Loucy (cell line): ENCODE measurements at regions not wholly inside any gene's neighbourhood (a gene's known extent, or its start where the extent isn't known, plus 50 kb on each side); places are given as distances from the start of the nearest gene placed in this dataset.
"Not testable (repeated sequence)": the region's sequence is repeated elsewhere in the genome, so short reads cannot be mapped to it uniquely, and the experiment has no call there.

Experiments used
- H2AFZ ChIP-seq: fragments of 200-600 bp; sonication (generic); 2 replicates; pipeline ENCODE4 v1.6.0; 2016; ENCODE audit warnings: antibody characterized with exemption, mild to moderate bottlenecking, low read length, moderate library complexity
- H3F3A ChIP-seq: fragments of 200-600 bp; 2 replicates; pipeline ENCODE4 v1.6.0; 2016; ENCODE audit warnings: antibody characterized with exemption, low read depth, mild to moderate bottlenecking
- H3K27me3 ChIP-seq: fragments of 200-600 bp; sonication (generic); 2 replicates; pipeline ENCODE4 v1.6.1; 2014; ENCODE audit warnings: low read length, mild to moderate bottlenecking; ENCODE audit not compliant: insufficient read depth, poor library complexity, severe bottlenecking
- H3K36me3 ChIP-seq: fragments of 200-600 bp; sonication (generic); 2 replicates; pipeline ENCODE4 v1.6.1; 2016; ENCODE audit warnings: low read length; ENCODE audit not compliant: insufficient read depth
- H3K4me1 ChIP-seq: fragments of 200-600 bp; sonication (generic); 2 replicates; pipeline ENCODE4 v1.5.1; 2014; ENCODE audit warnings: low read length, mild to moderate bottlenecking; ENCODE audit not compliant: insufficient read depth, poor library complexity, severe bottlenecking
- H3K4me2 ChIP-seq: fragments of 200-600 bp; sonication (generic); 2 replicates; pipeline ENCODE4 v1.6.0; 2014; ENCODE audit warnings: antibody characterized with exemption, low read length, low read depth, mild to moderate bottlenecking; ENCODE audit not compliant: poor library complexity, severe bottlenecking
- H3K4me3 ChIP-seq: fragments of 200-600 bp; sonication (generic); 2 replicates; pipeline ENCODE4 v1.5.1; 2014; ENCODE audit warnings: low read length, mild to moderate bottlenecking, mixed read lengths; ENCODE audit not compliant: poor library complexity, severe bottlenecking
- H3K79me2 ChIP-seq: fragments of 200-600 bp; sonication (generic); 2 replicates; pipeline ENCODE4 v1.6.1; 2014; ENCODE audit warnings: low read length; ENCODE audit not compliant: insufficient read depth
- H3K9ac ChIP-seq: fragments of 200-600 bp; sonication (generic); 2 replicates; pipeline ENCODE4 v1.6.0; 2014; ENCODE audit warnings: mild to moderate bottlenecking, low read depth, low read length, moderate library complexity; ENCODE audit not compliant: poor library complexity, severe bottlenecking
- H3K9me2 ChIP-seq: fragments of 200-600 bp; sonication (generic); replicated peaks from 2 replicates; pipeline ENCODE4 v1.6.1; 2016; ENCODE audit warnings: low read depth, low read length, mixed read lengths
- H3K9me3 ChIP-seq: fragments of 200-600 bp; sonication (generic); 2 replicates; pipeline ENCODE4 v1.6.1; 2014; ENCODE audit warnings: mild to moderate bottlenecking, antibody characterized with exemption, low read length, low read depth; ENCODE audit not compliant: insufficient read depth
- H4K20me1 ChIP-seq: fragments of 200-600 bp; sonication (generic); 2 replicates; pipeline ENCODE4 v1.6.0; 2014; ENCODE audit warnings: antibody characterized with exemption, low read length, mild to moderate bottlenecking; ENCODE audit not compliant: insufficient read depth, poor library complexity, severe bottlenecking
- CTCF ChIP-seq: fragments of 200-600 bp; sonication (generic); conservative IDR thresholded peaks from 2 replicates; pipeline ENCODE4 v1.5.1; 2014; ENCODE audit warnings: mild to moderate bottlenecking, antibody characterized with exemption, low read length
- EZH2phosphoT487 ChIP-seq: fragments of 200-600 bp; IDR thresholded peaks from 2 replicates; pipeline ENCODE4 v1.6.1; 2018; ENCODE audit warnings: antibody characterized with exemption, mild to moderate bottlenecking, moderate library complexity, borderline replicate concordance

DNA sequence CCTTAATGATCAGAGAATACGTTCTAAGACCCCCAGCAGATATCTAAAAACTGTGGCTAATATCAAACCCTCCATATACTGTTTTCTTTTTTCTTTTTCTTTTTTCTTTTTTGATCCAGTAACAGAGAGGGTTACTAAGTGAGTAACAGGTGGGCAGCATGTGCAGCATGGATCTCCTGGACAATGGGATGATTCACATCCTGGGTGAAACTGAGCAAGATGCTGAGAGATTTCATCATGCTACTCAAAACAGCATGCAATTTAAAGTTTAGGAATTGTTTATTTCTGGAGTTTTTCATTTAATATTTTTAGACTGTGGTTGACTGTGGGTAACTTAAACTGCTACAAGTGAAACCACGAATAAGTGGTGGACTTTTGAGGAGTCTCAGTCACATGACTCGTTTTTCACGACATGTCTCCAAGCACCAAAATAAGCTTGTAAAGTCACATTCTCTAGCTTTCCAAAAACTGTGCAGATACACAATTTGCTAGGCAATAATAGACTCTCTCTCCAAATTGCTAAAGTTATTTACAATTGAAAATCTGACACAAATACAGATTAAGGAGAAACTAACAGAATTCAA, 716.2 kb downstream of the NXPH1 start:
- H2AFZ ChIP-seq, result no peak overlapping the region
- no peaks in the 10 kb centered on the region for H3K4me1 ChIP-seq
- H3K79me2 ChIP-seq, result no peaks in the 10 kb centered on the region
- H3K27me3 ChIP-seq, result no peaks in the 10 kb centered on the region
- no peak for TF ChIP-seq CTCF
- TF ChIP-seq EZH2phosphoT487, result no peak
- H3K9me3 ChIP-seq, result no peaks in the 10 kb centered on the region
- H3K36me3 ChIP-seq, result no peaks in the 10 kb centered on the region
- H3K4me2 ChIP-seq, result no peak overlapping the region
- no peak overlapping the region for H3K4me3 ChIP-seq
- H3K9ac ChIP-seq, result no peak overlapping the region
- no peaks in the 10 kb centered on the region for H3F3A ChIP-seq
- H4K20me1 ChIP-seq, result no peaks in the 10 kb centered on the region
- H3K9me2 ChIP-seq, result no peaks in the 10 kb centered on the region

DNA sequence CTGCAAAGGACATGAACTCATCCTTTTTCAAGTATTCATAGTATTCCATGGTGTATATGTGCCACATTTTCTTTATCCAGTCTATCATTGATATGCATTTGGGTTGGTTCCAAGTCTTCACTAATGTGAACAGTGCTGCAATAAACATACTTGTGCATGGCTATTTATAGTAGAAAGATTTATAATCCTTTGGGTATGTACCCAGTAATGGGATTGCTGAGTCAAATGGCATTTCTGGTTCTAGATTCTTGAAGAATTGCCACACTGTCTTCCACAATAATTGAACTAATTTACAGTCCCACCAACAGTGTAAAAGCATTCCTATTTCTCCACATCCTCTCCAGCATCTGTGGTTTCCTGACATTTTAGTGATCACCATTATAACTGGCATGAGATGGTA, 730.3 kb downstream of the NXPH1 start:
- peaks cover 11% of the 10 kb centered on the region for H3K4me1 ChIP-seq
- not testable (repeated sequence) for H3K36me3 ChIP-seq, H3K4me3 ChIP-seq, H2AFZ ChIP-seq, H3K27me3 ChIP-seq, H3K9ac ChIP-seq, H4K20me1 ChIP-seq, H3F3A ChIP-seq, H3K79me2 ChIP-seq, H3K9me3 ChIP-seq, H3K9me2 ChIP-seq, H3K4me2 ChIP-seq

DNA sequence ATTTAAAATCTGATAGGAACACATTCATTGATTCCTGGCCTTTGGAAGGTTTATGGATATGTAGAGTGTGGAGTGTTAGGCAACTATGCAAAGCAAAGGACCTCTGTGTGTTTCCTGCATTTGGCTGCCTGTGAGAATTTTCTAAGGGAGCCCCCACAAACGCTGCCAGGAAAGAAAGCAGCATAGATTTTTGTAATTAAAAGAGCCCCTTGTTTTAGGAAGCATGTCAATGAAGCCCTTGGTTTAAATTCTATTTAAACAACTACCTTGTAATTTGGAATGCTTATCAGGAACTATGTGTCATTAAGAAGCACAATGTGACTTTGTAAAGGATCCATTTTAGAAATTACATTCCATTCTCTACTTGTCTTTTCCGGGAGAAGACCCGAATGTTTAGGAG, 742.5 kb downstream of the NXPH1 start:
- Histone ChIP-seq H3K9me2 (no peaks in the 10 kb centered on the region), H3F3A (no peaks in the 10 kb centered on the region), H3K36me3 (no peaks in the 10 kb centered on the region), H3K9ac (no peak overlapping the region), H3K27me3 (no peaks in the 10 kb centered on the region), H3K4me2 (no peak overlapping the region), H3K4me1 (no peaks in the 10 kb centered on the region), H2AFZ (no peak overlapping the region), H3K79me2 (no peaks in the 10 kb centered on the region), H3K4me3 (no peak overlapping the region), H3K9me3 (no peaks in the 10 kb centered on the region), H4K20me1 (no peaks in the 10 kb centered on the region)
- no peak for TF ChIP-seq CTCF
- no peak for TF ChIP-seq EZH2phosphoT487

- no peak for TF ChIP-seq CTCF
- no peaks in the 10 kb centered on the region for H4K20me1 ChIP-seq
- no peaks in the 10 kb centered on the region for H3K4me1 ChIP-seq
- no peaks in the 10 kb centered on the region for H3K9me2 ChIP-seq
- H3K27me3 ChIP-seq, result no peaks in the 10 kb centered on the region
- no peaks in the 10 kb centered on the region for H3F3A ChIP-seq
- H3K79me2 ChIP-seq, result no peaks in the 10 kb centered on the region
- H2AFZ ChIP-seq, result no peak overlapping the region
- H3K4me2 ChIP-seq, result no peak overlapping the region
- H3K36me3 ChIP-seq, result no peaks in the 10 kb centered on the region
- H3K4me3 ChIP-seq, result no peak overlapping the region
- H3K9ac ChIP-seq, result no peak overlapping the region
- H3K9me3 ChIP-seq, result no peaks in the 10 kb centered on the region
These were observed 747.9 kb downstream of the NXPH1 start for GRCh38 chr7:9181356-9181755.
